GM23338 (cell line): ENCODE measurements at regions not wholly inside any gene's neighbourhood (a gene's known extent, or its start where the extent isn't known, plus 50 kb on each side); places are given as distances from the start of the nearest gene placed in this dataset.

ENCODE experiments used
- EZH2 ChIP-seq: fragments of 200-600 bp; sonication (generic); IDR thresholded peaks from one replicate; pipeline ENCODE4 v1.8.0; 2017; ENCODE audit warnings: antibody characterized with exemption, mild to moderate bottlenecking, low read depth; ENCODE audit not compliant: unreplicated experiment
- JUNB ChIP-seq: IDR thresholded peaks from one replicate; pipeline ENCODE4 v1.6.1; 2016; ENCODE audit warnings: antibody characterized with exemption; ENCODE audit not compliant: unreplicated experiment
- NANOG ChIP-seq: IDR thresholded peaks from 2 replicates; pipeline ENCODE4 v1.6.1; 2016; ENCODE audit warnings: antibody characterized with exemption, borderline replicate concordance
- POLR2AphosphoS5 ChIP-seq: IDR thresholded peaks from 2 replicates; pipeline ENCODE4 v1.6.1; 2016; ENCODE audit warnings: antibody characterized with exemption, low read depth
- STAT1 ChIP-seq: IDR thresholded peaks from one replicate; pipeline ENCODE4 v1.6.1; 2016; ENCODE audit warnings: antibody characterized with exemption; ENCODE audit not compliant: unreplicated experiment
- ZNF114 ChIP-seq: fragments of 250-450 bp; sonication (Bioruptor Pico); IDR thresholded peaks from 2 replicates; pipeline ENCODE4 v1.5.0; 2020; ENCODE audit warnings: mild to moderate bottlenecking, moderate library complexity
- ZNF331 ChIP-seq: fragments of 250-450 bp; sonication (Bioruptor Pico); IDR thresholded peaks from 2 replicates; pipeline ENCODE4 v1.5.0; 2020; ENCODE audit warnings: low read depth, mild to moderate bottlenecking, moderate library complexity
- ZNF462 ChIP-seq: fragments of 250-450 bp; sonication (Bioruptor Pico); IDR thresholded peaks from 2 replicates; pipeline ENCODE4 v1.5.0; 2020; ENCODE audit warnings: mild to moderate bottlenecking, moderate library complexity
- TF ChIP-seq, protein P1 (sequence below), 2 experiments: fragments of 200-600 bp in 1 of 2; sonication (generic) in 1 of 2; conservative IDR thresholded peaks; 2 replicates each; pipeline versions ENCODE4 v1.5.1 to v1.6.1; 2016 to 2017; ENCODE audit warnings: antibody characterized with exemption in 2 of 2, low read depth in 2 of 2, mild to moderate bottlenecking in 2 of 2, moderate library complexity in 1 of 2
- TF ChIP-seq, protein P2 (sequence below): IDR thresholded peaks from 2 replicates; pipeline ENCODE4 v1.6.1; 2016; ENCODE audit warnings: antibody characterized with exemption
- TF ChIP-seq, protein P3 (sequence below): IDR thresholded peaks from one replicate; pipeline ENCODE4 v1.6.1; 2018; ENCODE audit warnings: antibody characterized with exemption; ENCODE audit not compliant: unreplicated experiment

GRCh38 chr15:31484986-31485385, 158.4 kb downstream of the KLF13 start (continued):
- TF ChIP-seq ZNF462 (CRISPR knock-in tag) = no peak
- TF ChIP-seq ZNF331 (CRISPR knock-in tag) = no peak
- TF ChIP-seq, protein P1, sequence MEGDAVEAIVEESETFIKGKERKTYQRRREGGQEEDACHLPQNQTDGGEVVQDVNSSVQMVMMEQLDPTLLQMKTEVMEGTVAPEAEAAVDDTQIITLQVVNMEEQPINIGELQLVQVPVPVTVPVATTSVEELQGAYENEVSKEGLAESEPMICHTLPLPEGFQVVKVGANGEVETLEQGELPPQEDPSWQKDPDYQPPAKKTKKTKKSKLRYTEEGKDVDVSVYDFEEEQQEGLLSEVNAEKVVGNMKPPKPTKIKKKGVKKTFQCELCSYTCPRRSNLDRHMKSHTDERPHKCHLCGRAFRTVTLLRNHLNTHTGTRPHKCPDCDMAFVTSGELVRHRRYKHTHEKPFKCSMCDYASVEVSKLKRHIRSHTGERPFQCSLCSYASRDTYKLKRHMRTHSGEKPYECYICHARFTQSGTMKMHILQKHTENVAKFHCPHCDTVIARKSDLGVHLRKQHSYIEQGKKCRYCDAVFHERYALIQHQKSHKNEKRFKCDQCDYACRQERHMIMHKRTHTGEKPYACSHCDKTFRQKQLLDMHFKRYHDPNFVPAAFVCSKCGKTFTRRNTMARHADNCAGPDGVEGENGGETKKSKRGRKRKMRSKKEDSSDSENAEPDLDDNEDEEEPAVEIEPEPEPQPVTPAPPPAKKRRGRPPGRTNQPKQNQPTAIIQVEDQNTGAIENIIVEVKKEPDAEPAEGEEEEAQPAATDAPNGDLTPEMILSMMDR (conservative IDR thresholded peaks at IDR 0.05; ENCODE audit: low read depth in 2 of 2) = no peak
- no peak for TF ChIP-seq JUNB
- TF ChIP-seq POLR2AphosphoS5 = no peak
- TF ChIP-seq ZNF114 = no peak
- TF ChIP-seq STAT1 = no peak
- TF ChIP-seq, protein P2, sequence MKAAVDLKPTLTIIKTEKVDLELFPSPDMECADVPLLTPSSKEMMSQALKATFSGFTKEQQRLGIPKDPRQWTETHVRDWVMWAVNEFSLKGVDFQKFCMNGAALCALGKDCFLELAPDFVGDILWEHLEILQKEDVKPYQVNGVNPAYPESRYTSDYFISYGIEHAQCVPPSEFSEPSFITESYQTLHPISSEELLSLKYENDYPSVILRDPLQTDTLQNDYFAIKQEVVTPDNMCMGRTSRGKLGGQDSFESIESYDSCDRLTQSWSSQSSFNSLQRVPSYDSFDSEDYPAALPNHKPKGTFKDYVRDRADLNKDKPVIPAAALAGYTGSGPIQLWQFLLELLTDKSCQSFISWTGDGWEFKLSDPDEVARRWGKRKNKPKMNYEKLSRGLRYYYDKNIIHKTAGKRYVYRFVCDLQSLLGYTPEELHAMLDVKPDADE = no peak
- no peak for TF ChIP-seq EZH2
- TF ChIP-seq NANOG = no peak
- TF ChIP-seq, protein P3, sequence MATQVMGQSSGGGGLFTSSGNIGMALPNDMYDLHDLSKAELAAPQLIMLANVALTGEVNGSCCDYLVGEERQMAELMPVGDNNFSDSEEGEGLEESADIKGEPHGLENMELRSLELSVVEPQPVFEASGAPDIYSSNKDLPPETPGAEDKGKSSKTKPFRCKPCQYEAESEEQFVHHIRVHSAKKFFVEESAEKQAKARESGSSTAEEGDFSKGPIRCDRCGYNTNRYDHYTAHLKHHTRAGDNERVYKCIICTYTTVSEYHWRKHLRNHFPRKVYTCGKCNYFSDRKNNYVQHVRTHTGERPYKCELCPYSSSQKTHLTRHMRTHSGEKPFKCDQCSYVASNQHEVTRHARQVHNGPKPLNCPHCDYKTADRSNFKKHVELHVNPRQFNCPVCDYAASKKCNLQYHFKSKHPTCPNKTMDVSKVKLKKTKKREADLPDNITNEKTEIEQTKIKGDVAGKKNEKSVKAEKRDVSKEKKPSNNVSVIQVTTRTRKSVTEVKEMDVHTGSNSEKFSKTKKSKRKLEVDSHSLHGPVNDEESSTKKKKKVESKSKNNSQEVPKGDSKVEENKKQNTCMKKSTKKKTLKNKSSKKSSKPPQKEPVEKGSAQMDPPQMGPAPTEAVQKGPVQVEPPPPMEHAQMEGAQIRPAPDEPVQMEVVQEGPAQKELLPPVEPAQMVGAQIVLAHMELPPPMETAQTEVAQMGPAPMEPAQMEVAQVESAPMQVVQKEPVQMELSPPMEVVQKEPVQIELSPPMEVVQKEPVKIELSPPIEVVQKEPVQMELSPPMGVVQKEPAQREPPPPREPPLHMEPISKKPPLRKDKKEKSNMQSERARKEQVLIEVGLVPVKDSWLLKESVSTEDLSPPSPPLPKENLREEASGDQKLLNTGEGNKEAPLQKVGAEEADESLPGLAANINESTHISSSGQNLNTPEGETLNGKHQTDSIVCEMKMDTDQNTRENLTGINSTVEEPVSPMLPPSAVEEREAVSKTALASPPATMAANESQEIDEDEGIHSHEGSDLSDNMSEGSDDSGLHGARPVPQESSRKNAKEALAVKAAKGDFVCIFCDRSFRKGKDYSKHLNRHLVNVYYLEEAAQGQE = no peak
